ENCODE measurements at regions not wholly inside any gene's neighbourhood (a gene's known extent, or its start where the extent isn't known, plus 50 kb on each side); places are given as distances from the start of the nearest gene placed in this dataset.

- no peaks in the 10 kb centered on the region for H3K36me3 ChIP-seq
- no peak overlapping the region for H3K4me3 ChIP-seq
- no peaks in the 10 kb centered on the region for H3K9me3 ChIP-seq (replicated peaks)
- H3K4me1 ChIP-seq: no peaks in the 10 kb centered on the region
- no peak for DNase-seq
- H3K27ac ChIP-seq: no peak overlapping the region
- no peaks in the 10 kb centered on the region for H3K27me3 ChIP-seq
These were observed 777.7 kb downstream of the C6orf118 start for GRCh38 chr6:164531736-164532135.

GRCh38 chr6:164528539-164528938 is 780.9 kb downstream of the C6orf118 start:
- H3K4me3 ChIP-seq: no peak overlapping the region
- no peaks in the 10 kb centered on the region for H3K9me3 ChIP-seq (replicated peaks)
- no peaks in the 10 kb centered on the region for H3K27me3 ChIP-seq
- no peak overlapping the region for H3K27ac ChIP-seq
- H3K36me3 ChIP-seq: no peaks in the 10 kb centered on the region
- no peak for DNase-seq
- no peaks in the 10 kb centered on the region for H3K4me1 ChIP-seq

GRCh38 chr6:164523087-164523654 is 786.2 kb downstream of the C6orf118 start:
- H3K4me1 ChIP-seq: peaks cover 7% of the 10 kb centered on the region
- 0 out of 2 replicates have a peak, but pooled peaks cover 3% of the 10 kb centered on the region for H3K9me3 ChIP-seq (replicated peaks)
- H3K4me3 ChIP-seq: no peak overlapping the region
- H3K27ac ChIP-seq: no peak overlapping the region
- DNase-seq: no peak
- H3K27me3 ChIP-seq: no peaks in the 10 kb centered on the region
- H3K36me3 ChIP-seq: no peaks in the 10 kb centered on the region

GRCh38 chr6:164520916-164521315 is 788.5 kb downstream of the C6orf118 start:
- H3K36me3 ChIP-seq: no peaks in the 10 kb centered on the region
- H3K4me1 ChIP-seq: peaks cover 7% of the 10 kb centered on the region
- H3K27me3 ChIP-seq: no peaks in the 10 kb centered on the region
- no peak overlapping the region for H3K27ac ChIP-seq
- 0 out of 2 replicates have a peak, but pooled peaks cover 5% of the 10 kb centered on the region for H3K9me3 ChIP-seq (replicated peaks)
- no peak for DNase-seq
- H3K4me3 ChIP-seq: no peak overlapping the region

- no peaks in the 10 kb centered on the region for H3K9me3 ChIP-seq (replicated peaks)
- no peak overlapping the region for H3K27ac ChIP-seq
- no peaks in the 10 kb centered on the region for H3K27me3 ChIP-seq
- H3K36me3 ChIP-seq: no peaks in the 10 kb centered on the region
- H3K4me3 ChIP-seq: no peak overlapping the region
- no peaks in the 10 kb centered on the region for H3K4me1 ChIP-seq
- DNase-seq: no peak
These were observed 802.0 kb downstream of the C6orf118 start for GRCh38 chr6:164507206-164507940.

GRCh38 chr6:164505425-164505824 is 804.0 kb downstream of the C6orf118 start:
- no peaks in the 10 kb centered on the region for H3K36me3 ChIP-seq
- no peak for DNase-seq
- H3K27ac ChIP-seq: no peak overlapping the region
- no peak overlapping the region for H3K4me3 ChIP-seq
- no peaks in the 10 kb centered on the region for H3K9me3 ChIP-seq (replicated peaks)
- no peaks in the 10 kb centered on the region for H3K27me3 ChIP-seq
- H3K4me1 ChIP-seq: no peaks in the 10 kb centered on the region

- no peaks in the 10 kb centered on the region for H3K9me3 ChIP-seq (replicated peaks)
- no peaks in the 10 kb centered on the region for H3K36me3 ChIP-seq
- H3K4me1 ChIP-seq: no peaks in the 10 kb centered on the region
- no peak for DNase-seq
- H3K4me3 ChIP-seq: no peak overlapping the region
- no peaks in the 10 kb centered on the region for H3K27me3 ChIP-seq
- H3K27ac ChIP-seq: no peak overlapping the region
These were observed 806.6 kb downstream of the C6orf118 start for GRCh38 chr6:164502833-164503232.

- H3K36me3 ChIP-seq: no peaks in the 10 kb centered on the region
These were observed 813.4 kb downstream of the C6orf118 start for GRCh38 chr6:164495882-164496495.

GRCh38 chr6:164478426-164478825 is 831.0 kb downstream of the C6orf118 start:
- Histone ChIP-seq H3K27me3 (no peaks in the 10 kb centered on the region), H3K4me1 (no peaks in the 10 kb centered on the region), H3K27ac (no peak overlapping the region), H3K36me3 (no peaks in the 10 kb centered on the region), H3K4me3 (no peak overlapping the region), H3K9me3 (replicated peaks) (no peaks in the 10 kb centered on the region)
- DNase-seq: no peak

More at GRCh38 chr6:164495882-164496495, 813.4 kb downstream of the C6orf118 start:
- Histone ChIP-seq H3K4me3 (no peak overlapping the region), H3K27me3 (no peaks in the 10 kb centered on the region), H3K4me1 (no peaks in the 10 kb centered on the region), H3K27ac (no peak overlapping the region), H3K9me3 (replicated peaks) (no peaks in the 10 kb centered on the region)
- no peak for DNase-seq

GRCh38 chr6:164477790-164478189 is 831.6 kb downstream of the C6orf118 start:
- Histone ChIP-seq H3K9me3 (replicated peaks) (no peaks in the 10 kb centered on the region), H3K36me3 (no peaks in the 10 kb centered on the region), H3K4me1 (no peaks in the 10 kb centered on the region), H3K27ac (no peak overlapping the region), H3K27me3 (no peaks in the 10 kb centered on the region), H3K4me3 (no peak overlapping the region)
- no peak for DNase-seq

- H3K4me3 ChIP-seq: no peak overlapping the region
- no peaks in the 10 kb centered on the region for H3K36me3 ChIP-seq
- no peaks in the 10 kb centered on the region for H3K4me1 ChIP-seq
- no peak overlapping the region for H3K27ac ChIP-seq
- no peaks in the 10 kb centered on the region for H3K9me3 ChIP-seq (replicated peaks)
- no peak for DNase-seq
- H3K27me3 ChIP-seq: no peaks in the 10 kb centered on the region
These were observed 832.3 kb downstream of the C6orf118 start for GRCh38 chr6:164477101-164477500.

GRCh38 chr6:164469276-164469949 is 840.0 kb downstream of the C6orf118 start:
- Histone ChIP-seq H3K4me1 (no peaks in the 10 kb centered on the region), H3K27me3 (no peaks in the 10 kb centered on the region), H3K9me3 (replicated peaks) (no peaks in the 10 kb centered on the region), H3K27ac (no peak overlapping the region), H3K36me3 (no peaks in the 10 kb centered on the region), H3K4me3 (no peak overlapping the region)
- DNase-seq: no peak

- Histone ChIP-seq H3K36me3 (no peaks in the 10 kb centered on the region), H3K4me1 (no peaks in the 10 kb centered on the region), H3K27me3 (no peaks in the 10 kb centered on the region), H3K4me3 (no peak overlapping the region), H3K27ac (no peak overlapping the region), H3K9me3 (replicated peaks) (no peaks in the 10 kb centered on the region)
- DNase-seq: no peak
These were observed 853.6 kb downstream of the C6orf118 start for GRCh38 chr6:164455835-164456234.

GRCh38 chr6:164453835-164454234 is 855.6 kb downstream of the C6orf118 start:
- H3K36me3 ChIP-seq: no peaks in the 10 kb centered on the region
- no peak overlapping the region for H3K4me3 ChIP-seq
- H3K27ac ChIP-seq: no peak overlapping the region
- H3K4me1 ChIP-seq: no peaks in the 10 kb centered on the region
- no peak for DNase-seq
- H3K27me3 ChIP-seq: no peaks in the 10 kb centered on the region
- H3K9me3 ChIP-seq (replicated peaks): no peaks in the 10 kb centered on the region

- Histone ChIP-seq H3K9me3 (replicated peaks) (no peaks in the 10 kb centered on the region; the same call in 1 of the 2 replicates), H3K27me3 (no peaks in the 10 kb centered on the region), H3K4me3 (no peak overlapping the region), H3K27ac (no peak overlapping the region), H3K36me3 (no peaks in the 10 kb centered on the region), H3K4me1 (no peaks in the 10 kb centered on the region)
- no peak for DNase-seq
These were observed 866.8 kb downstream of the C6orf118 start for GRCh38 chr6:164442572-164442971.
